Left ventricle myocardium inferior (tissue), 1 donor: ENCODE measurements at regions not wholly inside any gene's neighbourhood (a gene's known extent, or its start where the extent isn't known, plus 50 kb on each side); places are given as distances from the start of the nearest gene placed in this dataset.

Experiments
- DNase-seq: peaks from one replicate; pipeline ENCODE4 v3.0.0-alpha.2; 2020
- H3K27ac ChIP-seq: fragments of 200-600 bp; replicated peaks from 2 replicates; pipeline ENCODE4 v1.8.0; 2021
- H3K27me3 ChIP-seq: fragments of 200-600 bp; 2 replicates; pipeline ENCODE4 v1.8.0; 2021; ENCODE audit warnings: low read depth
- H3K36me3 ChIP-seq: fragments of 200-600 bp; 2 replicates; pipeline ENCODE4 v1.8.0; 2021
- H3K4me1 ChIP-seq: fragments of 200-600 bp; 2 replicates; pipeline ENCODE4 v1.8.0; 2021
- H3K4me3 ChIP-seq: fragments of 200-600 bp; 2 replicates; pipeline ENCODE4 v1.8.0; 2021; ENCODE audit warnings: mild to moderate bottlenecking, moderate library complexity
- H3K9me3 ChIP-seq: fragments of 200-600 bp; replicated peaks from 2 replicates; pipeline ENCODE4 v1.8.0; 2021
- CTCF ChIP-seq: fragments of 200-600 bp; IDR thresholded peaks from 2 replicates; pipeline ENCODE4 v1.8.0; 2021; ENCODE audit warnings: antibody characterized with exemption, mild to moderate bottlenecking, borderline replicate concordance
- intact Hi-C: fragments of 100-400 bp; cut with micrococcal nuclease; formaldehyde crosslinking; loops from one replicate; pipeline ENCODE4 v1.11.0; 2022
- donor health status: DM: no; HTN: yes; CAD: no; lungs with severe emphysema.

DNA sequence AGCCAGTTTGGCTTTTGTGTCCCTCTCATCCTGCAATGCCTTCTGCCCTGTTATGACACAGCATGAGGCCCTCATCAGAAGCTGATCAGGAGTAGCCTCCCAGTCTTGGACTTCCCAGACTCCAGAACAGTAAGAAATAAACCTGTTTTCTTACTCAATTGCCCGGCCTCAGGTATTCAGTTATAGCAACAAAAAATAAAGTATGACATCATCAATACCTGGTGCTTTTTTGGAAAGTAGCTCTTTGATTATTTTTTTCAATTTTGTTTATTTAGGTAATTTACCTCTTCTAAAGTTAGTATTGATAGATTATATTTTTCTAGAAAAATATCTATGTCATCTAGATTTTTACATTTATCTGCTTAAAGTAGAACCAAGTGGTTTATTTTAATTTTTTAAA, 112.8 kb upstream of the CES5A start:
- H3K4me3 ChIP-seq = no peak overlapping the region
- no peaks in the 10 kb centered on the region for H3K36me3 ChIP-seq
- H3K4me1 ChIP-seq = no peaks in the 10 kb centered on the region
- intact Hi-C loops = no loop called here
- no peak overlapping the region for H3K27ac ChIP-seq
- no peaks in the 10 kb centered on the region for H3K9me3 ChIP-seq
- no peak for TF ChIP-seq CTCF
- no peak for DNase-seq
- H3K27me3 ChIP-seq = no peaks in the 10 kb centered on the region

GRCh38 chr16:55982597-55982996, 107.4 kb upstream of the CES5A start:
- intact Hi-C loops = no loop called here
- H3K36me3 ChIP-seq = no peaks in the 10 kb centered on the region
- H3K27me3 ChIP-seq = no peaks in the 10 kb centered on the region
- no peaks in the 10 kb centered on the region for H3K9me3 ChIP-seq
- H3K4me3 ChIP-seq = no peak overlapping the region
- no peak for TF ChIP-seq CTCF
- H3K27ac ChIP-seq = no peak overlapping the region
- H3K4me1 ChIP-seq = no peaks in the 10 kb centered on the region
- no peak for DNase-seq

GRCh38 chr16:55981557-55981956, 106.4 kb upstream of the CES5A start:
- H3K4me3 ChIP-seq = no peak overlapping the region
- intact Hi-C loops = no loop called here

DNA sequence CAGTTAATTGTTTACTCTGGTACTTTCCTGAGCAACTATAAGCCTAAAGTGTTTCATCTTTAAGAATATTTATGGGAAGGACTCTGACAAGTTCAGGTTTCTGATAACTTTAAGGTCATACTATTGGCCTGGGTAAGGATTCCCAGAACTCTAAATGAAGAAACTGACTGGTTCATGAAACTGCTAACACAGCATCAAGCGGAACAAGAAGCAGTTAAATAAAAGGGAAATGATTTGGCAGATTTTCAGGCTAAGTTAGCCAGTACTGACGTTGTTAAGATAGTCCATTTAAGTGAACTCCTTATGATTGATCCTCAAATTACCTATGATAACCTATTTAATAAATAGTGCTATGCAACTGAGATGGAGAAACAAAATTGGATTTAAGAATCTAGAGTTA, 101.6 kb upstream of the CES5A start:
- Histone ChIP-seq H3K27me3 (no peaks in the 10 kb centered on the region), H3K27ac (no peak overlapping the region), H3K36me3 (no peaks in the 10 kb centered on the region), H3K4me3 (no peak overlapping the region), H3K4me1 (no peaks in the 10 kb centered on the region), H3K9me3 (no peaks in the 10 kb centered on the region)
- intact Hi-C loops = no loop called here
- no peak for DNase-seq
- no peak for TF ChIP-seq CTCF

More at GRCh38 chr16:55981557-55981956, 106.4 kb upstream of the CES5A start:
- Histone ChIP-seq H3K27ac (no peak overlapping the region), H3K27me3 (no peaks in the 10 kb centered on the region), H3K4me1 (no peaks in the 10 kb centered on the region), H3K9me3 (no peaks in the 10 kb centered on the region), H3K36me3 (no peaks in the 10 kb centered on the region)
- no peak for DNase-seq
- no peak for TF ChIP-seq CTCF

DNA sequence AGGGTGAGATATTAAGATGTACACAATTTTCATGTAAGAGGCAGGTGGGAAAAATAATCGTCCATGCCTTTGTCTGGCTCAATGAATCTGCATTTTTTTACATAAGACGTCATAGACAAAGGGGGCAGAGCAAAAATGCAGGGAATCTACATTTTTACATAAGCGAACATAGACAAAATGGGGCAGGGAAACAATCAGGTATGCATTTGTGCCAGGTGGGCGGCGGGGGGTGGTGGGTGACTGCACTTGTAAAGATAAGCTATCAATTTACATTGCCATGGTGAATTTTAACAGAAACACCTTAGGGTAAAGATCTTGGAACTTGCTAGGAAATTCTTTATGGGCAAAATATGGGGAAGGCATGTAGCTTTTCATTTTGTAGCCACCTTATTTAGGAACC, 96.3 kb upstream of the CES5A start:
- Histone ChIP-seq H3K27me3 (no peaks in the 10 kb centered on the region), H3K4me3 (no peak overlapping the region), H3K36me3 (no peaks in the 10 kb centered on the region), H3K4me1 (peaks cover 10% of the 10 kb centered on the region), H3K9me3 (no peaks in the 10 kb centered on the region), H3K27ac (no peak overlapping the region)
- no peak for DNase-seq
- intact Hi-C loops = no loop called here
- no peak for TF ChIP-seq CTCF

GRCh38 chr16:55968221-55968620, 93.0 kb upstream of the CES5A start:
- intact Hi-C loops = no loop called here
- TF ChIP-seq CTCF = no peak
- Histone ChIP-seq H3K27me3 (no peaks in the 10 kb centered on the region), H3K4me1 (peaks cover 10% of the 10 kb centered on the region), H3K36me3 (no peaks in the 10 kb centered on the region), H3K9me3 (no peaks in the 10 kb centered on the region), H3K4me3 (no peak overlapping the region), H3K27ac (no peak overlapping the region)
- DNase-seq = no peak
